ENCODE measurements at regions not wholly inside any gene's neighbourhood (a gene's known extent, or its start where the extent isn't known, plus 50 kb on each side); places are given as distances from the start of the nearest gene placed in this dataset.

GRCh38 chr10:131485732-131486131, 174.2 kb upstream of the TCERG1L start:
- WGBS, 2 experiments (ENCODE audit: insufficient coverage in 2 of 2), result no CpG with 5 or more reads among the region's 2 CpGs
- H3K36me3 ChIP-seq (ENCODE audit: control insufficient read depth, insufficient read depth, low read length), result no peaks in the 10 kb centered on the region

GRCh38 chr10:131487822-131488221, 176.3 kb upstream of the TCERG1L start:
- Histone ChIP-seq H3K4me1 (ENCODE audit: control insufficient read depth, insufficient read depth, low read length, poor library complexity, severe bottlenecking) (no peaks in the 10 kb centered on the region), H3K9me3 (ENCODE audit: control insufficient read depth, low read length) (no peaks in the 10 kb centered on the region), H3K27ac (ENCODE audit: low read depth, low read length, severe bottlenecking) (no peak overlapping the region), H3K4me3 (ENCODE audit: extremely low read depth, insufficient read depth, low read length, poor library complexity, severe bottlenecking) (no peak overlapping the region), H3K36me3 (ENCODE audit: control insufficient read depth, insufficient read depth, low read length) (no peaks in the 10 kb centered on the region)
- 75 to 87% methylated on average over 3 of the region's 5 CpGs for WGBS, 2 experiments (ENCODE audit: insufficient coverage in 2 of 2)

More at GRCh38 chr10:131485732-131486131, 174.2 kb upstream of the TCERG1L start:
- H3K27ac ChIP-seq (ENCODE audit: low read depth, low read length, severe bottlenecking), result no peak overlapping the region
- H3K4me1 ChIP-seq (ENCODE audit: control insufficient read depth, insufficient read depth, low read length, poor library complexity, severe bottlenecking), result no peaks in the 10 kb centered on the region
- no peak overlapping the region for H3K4me3 ChIP-seq (ENCODE audit: extremely low read depth, insufficient read depth, low read length, poor library complexity, severe bottlenecking)
- no peaks in the 10 kb centered on the region for H3K9me3 ChIP-seq (ENCODE audit: control insufficient read depth, low read length)

DNA sequence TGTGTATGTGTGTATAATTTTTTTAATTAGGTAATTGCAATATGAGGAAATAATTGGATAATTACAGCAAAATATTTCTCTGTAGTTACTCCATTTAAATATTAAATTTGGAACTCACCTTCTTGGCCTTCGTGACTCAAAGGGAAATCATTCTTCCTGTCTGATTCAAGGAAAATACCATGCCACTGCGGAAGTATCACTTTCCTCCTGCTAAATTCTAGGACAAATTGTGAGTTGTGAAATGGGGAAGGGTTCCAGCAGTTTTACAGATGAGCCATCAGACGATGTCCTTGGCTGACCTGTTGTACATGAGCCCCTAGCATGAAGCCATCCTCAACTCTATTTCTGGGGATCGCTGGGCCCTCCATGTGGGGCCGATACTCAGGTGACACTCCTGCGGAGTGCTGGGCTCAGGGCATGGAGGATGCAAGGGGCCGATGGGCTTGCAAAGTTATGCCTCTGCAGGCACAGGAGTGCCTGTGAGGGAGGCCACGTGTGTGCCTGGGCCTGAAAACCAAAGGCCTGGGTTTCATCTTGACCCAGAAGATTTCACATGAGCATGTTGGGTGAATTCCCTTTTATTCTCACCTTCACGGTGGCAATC, 179.6 kb upstream of the TCERG1L start:
- Histone ChIP-seq H3K36me3 (ENCODE audit: control insufficient read depth, insufficient read depth, low read length) (no peaks in the 10 kb centered on the region), H3K4me3 (ENCODE audit: extremely low read depth, insufficient read depth, low read length, poor library complexity, severe bottlenecking) (no peak overlapping the region), H3K4me1 (ENCODE audit: control insufficient read depth, insufficient read depth, low read length, poor library complexity, severe bottlenecking) (no peaks in the 10 kb centered on the region), H3K27ac (ENCODE audit: low read depth, low read length, severe bottlenecking) (no peak overlapping the region), H3K9me3 (ENCODE audit: control insufficient read depth, low read length) (no peaks in the 10 kb centered on the region)
- WGBS, 2 experiments (ENCODE audit: insufficient coverage in 2 of 2), result 83 to 85% methylated on average over 5 to 7 of the region's 9 CpGs

GRCh38 chr10:131492211-131492857, 180.8 kb upstream of the TCERG1L start:
- H3K4me3 ChIP-seq (ENCODE audit: extremely low read depth, insufficient read depth, low read length, poor library complexity, severe bottlenecking), result no peak overlapping the region
- no peak overlapping the region for H3K27ac ChIP-seq (ENCODE audit: low read depth, low read length, severe bottlenecking)
- no peaks in the 10 kb centered on the region for H3K9me3 ChIP-seq (ENCODE audit: control insufficient read depth, low read length)
- 86% methylated on average over 2 to 3 of the region's 9 CpGs for WGBS, 2 experiments (ENCODE audit: insufficient coverage in 2 of 2)
- H3K36me3 ChIP-seq (ENCODE audit: control insufficient read depth, insufficient read depth, low read length), result no peaks in the 10 kb centered on the region
- no peaks in the 10 kb centered on the region for H3K4me1 ChIP-seq (ENCODE audit: control insufficient read depth, insufficient read depth, low read length, poor library complexity, severe bottlenecking)

DNA sequence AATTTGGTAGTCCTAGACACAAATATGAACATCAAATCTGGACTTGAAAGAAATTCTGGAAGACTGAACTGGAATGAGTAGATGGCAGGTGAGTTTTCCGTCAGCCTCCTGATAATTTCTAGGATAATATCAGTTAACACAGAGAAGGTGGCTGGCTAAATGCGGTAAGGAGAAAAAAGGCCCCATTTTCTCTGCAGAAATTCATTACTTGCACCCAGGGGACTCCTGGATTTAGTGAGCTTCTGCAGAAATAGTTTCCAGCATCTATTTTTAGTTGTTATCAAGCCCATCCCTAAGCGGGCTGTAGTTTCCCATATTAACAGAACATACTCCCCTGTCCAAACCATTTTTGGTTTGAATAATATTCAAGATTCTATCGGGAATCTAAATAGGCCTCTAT, 181.9 kb upstream of the TCERG1L start:
- H3K4me1 ChIP-seq (ENCODE audit: control insufficient read depth, insufficient read depth, low read length, poor library complexity, severe bottlenecking), result no peaks in the 10 kb centered on the region
- no peak overlapping the region for H3K27ac ChIP-seq (ENCODE audit: low read depth, low read length, severe bottlenecking)
- H3K36me3 ChIP-seq (ENCODE audit: control insufficient read depth, insufficient read depth, low read length), result no peaks in the 10 kb centered on the region
- no peak overlapping the region for H3K4me3 ChIP-seq (ENCODE audit: extremely low read depth, insufficient read depth, low read length, poor library complexity, severe bottlenecking)
- 80 to 100% methylated on average over 2 of the region's 4 CpGs for WGBS, 2 experiments (ENCODE audit: insufficient coverage in 2 of 2)
- no peaks in the 10 kb centered on the region for H3K9me3 ChIP-seq (ENCODE audit: control insufficient read depth, low read length)

- H3K36me3 ChIP-seq (ENCODE audit: control insufficient read depth, insufficient read depth, low read length), result no peaks in the 10 kb centered on the region
- H3K9me3 ChIP-seq (ENCODE audit: control insufficient read depth, low read length), result no peaks in the 10 kb centered on the region
- WGBS, 2 experiments (ENCODE audit: insufficient coverage in 2 of 2), result 80 to 82% methylated on average over 2 to 5 of the region's 5 CpGs
- no peaks in the 10 kb centered on the region for H3K4me1 ChIP-seq (ENCODE audit: control insufficient read depth, insufficient read depth, low read length, poor library complexity, severe bottlenecking)
- no peak overlapping the region for H3K4me3 ChIP-seq (ENCODE audit: extremely low read depth, insufficient read depth, low read length, poor library complexity, severe bottlenecking)
- H3K27ac ChIP-seq (ENCODE audit: low read depth, low read length, severe bottlenecking), result no peak overlapping the region
These were observed 182.9 kb upstream of the TCERG1L start for GRCh38 chr10:131494451-131494850.

DNA sequence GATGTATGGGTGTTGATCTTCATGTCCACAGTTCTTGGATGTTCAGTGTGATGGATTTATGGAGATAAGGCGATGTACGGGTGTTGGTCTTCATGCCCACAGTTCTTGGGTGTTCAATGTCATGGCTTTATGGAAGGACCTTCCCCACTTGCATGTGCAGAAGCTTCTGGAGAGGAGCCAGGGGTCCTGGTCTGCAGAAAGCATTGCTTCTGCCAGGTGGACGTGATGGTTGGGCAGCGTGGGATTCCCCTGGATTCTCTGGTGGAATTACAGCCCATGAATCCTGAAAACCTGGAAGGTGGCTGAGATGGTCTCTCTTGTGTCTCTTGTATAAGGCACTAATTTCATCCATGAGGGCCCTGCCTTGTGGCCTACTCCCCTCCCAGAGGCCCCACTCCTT, 183.7 kb upstream of the TCERG1L start:
- no peaks in the 10 kb centered on the region for H3K9me3 ChIP-seq (ENCODE audit: control insufficient read depth, low read length)
- no peak overlapping the region for H3K27ac ChIP-seq (ENCODE audit: low read depth, low read length, severe bottlenecking)
- no peaks in the 10 kb centered on the region for H3K4me1 ChIP-seq (ENCODE audit: control insufficient read depth, insufficient read depth, low read length, poor library complexity, severe bottlenecking)
- no peaks in the 10 kb centered on the region for H3K36me3 ChIP-seq (ENCODE audit: control insufficient read depth, insufficient read depth, low read length)
- H3K4me3 ChIP-seq (ENCODE audit: extremely low read depth, insufficient read depth, low read length, poor library complexity, severe bottlenecking), result no peak overlapping the region
- 92 to 100% methylated on average over 3 to 4 of the region's 4 CpGs for WGBS, 2 experiments (ENCODE audit: insufficient coverage in 2 of 2)

- Histone ChIP-seq H3K9me3 (ENCODE audit: control insufficient read depth, low read length) (no peaks in the 10 kb centered on the region), H3K4me1 (ENCODE audit: control insufficient read depth, insufficient read depth, low read length, poor library complexity, severe bottlenecking) (no peaks in the 10 kb centered on the region), H3K27ac (ENCODE audit: low read depth, low read length, severe bottlenecking) (no peak overlapping the region), H3K4me3 (ENCODE audit: extremely low read depth, insufficient read depth, low read length, poor library complexity, severe bottlenecking) (no peak overlapping the region), H3K36me3 (ENCODE audit: control insufficient read depth, insufficient read depth, low read length) (no peaks in the 10 kb centered on the region)
- 90 to 99% methylated on average over 8 to 13 of the region's 14 CpGs for WGBS, 2 experiments (ENCODE audit: insufficient coverage in 2 of 2)
These were observed 184.4 kb upstream of the TCERG1L start for GRCh38 chr10:131495892-131496291.

DNA sequence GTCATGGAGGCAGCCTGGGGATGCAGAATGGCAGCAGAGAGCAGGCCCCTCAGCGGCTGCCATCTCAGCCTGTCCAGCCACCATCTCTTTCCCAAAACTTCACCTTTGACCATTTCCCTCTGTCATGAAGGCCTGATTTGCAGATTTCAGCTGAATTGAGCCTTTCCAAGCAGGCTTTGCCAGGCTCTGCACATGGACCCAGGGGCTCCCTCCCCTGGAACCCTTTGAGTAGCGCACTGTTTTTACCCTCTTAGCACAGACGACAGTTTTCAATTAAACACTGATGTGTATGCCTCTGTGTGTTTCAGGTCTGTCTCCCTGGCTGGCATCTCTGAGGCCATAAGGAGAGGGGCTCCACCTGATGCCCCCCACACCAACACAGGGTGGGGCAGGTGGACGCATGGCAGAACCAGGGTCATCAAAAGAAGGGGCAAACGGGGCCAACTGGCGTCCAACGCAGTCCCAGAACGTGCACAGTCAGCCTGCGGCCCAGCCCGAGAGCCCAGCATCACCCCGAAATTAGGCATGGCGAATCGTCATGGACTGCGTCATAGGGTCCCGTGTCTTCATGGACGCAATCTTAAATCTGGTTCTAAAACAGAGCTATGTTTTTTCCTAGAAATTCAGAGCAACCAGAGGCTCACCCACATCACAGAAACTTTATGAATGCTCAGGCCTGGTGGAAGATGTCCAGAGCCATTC, 185.0 kb upstream of the TCERG1L start:
- Histone ChIP-seq H3K36me3 (ENCODE audit: control insufficient read depth, insufficient read depth, low read length) (no peaks in the 10 kb centered on the region), H3K27ac (ENCODE audit: low read depth, low read length, severe bottlenecking) (no peak overlapping the region), H3K4me1 (ENCODE audit: control insufficient read depth, insufficient read depth, low read length, poor library complexity, severe bottlenecking) (no peaks in the 10 kb centered on the region), H3K9me3 (ENCODE audit: control insufficient read depth, low read length) (no peaks in the 10 kb centered on the region), H3K4me3 (ENCODE audit: extremely low read depth, insufficient read depth, low read length, poor library complexity, severe bottlenecking) (no peak overlapping the region)
- 88 to 92% methylated on average over 13 to 14 of the region's 16 CpGs for WGBS, 2 experiments (ENCODE audit: insufficient coverage in 2 of 2)

- H3K4me1 ChIP-seq (ENCODE audit: control insufficient read depth, insufficient read depth, low read length, poor library complexity, severe bottlenecking), result no peaks in the 10 kb centered on the region
- no peaks in the 10 kb centered on the region for H3K9me3 ChIP-seq (ENCODE audit: control insufficient read depth, low read length)
- 80 to 85% methylated on average over 1 to 3 of the region's 3 CpGs for WGBS, 2 experiments (ENCODE audit: insufficient coverage in 2 of 2)
- H3K36me3 ChIP-seq (ENCODE audit: control insufficient read depth, insufficient read depth, low read length), result no peaks in the 10 kb centered on the region
- H3K4me3 ChIP-seq (ENCODE audit: extremely low read depth, insufficient read depth, low read length, poor library complexity, severe bottlenecking), result no peak overlapping the region
- H3K27ac ChIP-seq (ENCODE audit: low read depth, low read length, severe bottlenecking), result no peak overlapping the region
These were observed 188.0 kb upstream of the TCERG1L start for GRCh38 chr10:131499566-131499965.

GRCh38 chr10:131500181-131500580, 188.7 kb upstream of the TCERG1L start:
- no peaks in the 10 kb centered on the region for H3K36me3 ChIP-seq (ENCODE audit: control insufficient read depth, insufficient read depth, low read length)
- no peaks in the 10 kb centered on the region for H3K4me1 ChIP-seq (ENCODE audit: control insufficient read depth, insufficient read depth, low read length, poor library complexity, severe bottlenecking)
- WGBS, 2 experiments (ENCODE audit: insufficient coverage in 2 of 2), result 79 to 92% methylated on average over 7 to 9 of the region's 9 CpGs
- no peak overlapping the region for H3K4me3 ChIP-seq (ENCODE audit: extremely low read depth, insufficient read depth, low read length, poor library complexity, severe bottlenecking)
- H3K27ac ChIP-seq (ENCODE audit: low read depth, low read length, severe bottlenecking), result no peak overlapping the region
- no peaks in the 10 kb centered on the region for H3K9me3 ChIP-seq (ENCODE audit: control insufficient read depth, low read length)

All from mesodermal cell (in vitro differentiated cells).